H1 (cell line): ENCODE measurements at regions not wholly inside any gene's neighbourhood (a gene's known extent, or its start where the extent isn't known, plus 50 kb on each side); places are given as distances from the start of the nearest gene placed in this dataset.

Experiments
- CTCF ChIA-PET: fragments of 300-600 bp; sonication (Branson Sonifier 250); formaldehyde crosslinking; loops from one replicate; lab custom pipeline; 2021; ENCODE audit not compliant: partially characterized antibody; lab: Charles Lee
- POLR2A ChIA-PET: fragments of 300-600 bp; sonication (Branson Sonifier 250); formaldehyde crosslinking; loops from one replicate; lab custom pipeline; 2021; ENCODE audit warnings: inconsistent platforms; ENCODE audit not compliant: partially characterized antibody; lab: Charles Lee
- DNase-seq, 2 experiments: peaks; one replicate each; pipeline versions ENCODE4 v3.0.0 to v3.0.0-alpha.2; 2010 to 2022; ENCODE audit warnings: low spot score in 2 of 2, low read depth in 1 of 2, mixed read lengths in 1 of 2
- FAIRE-seq: peaks from 2 replicates; lab custom pipeline; 2011; peaks lifted over from hg19 to GRCh38; lab: Jason Lieb, UNC
- H2AFZ ChIP-seq: 2 replicates; pipeline ENCODE4 v1.8.1; 2012; ENCODE audit warnings: low read length, inconsistent platforms
- H2AK5ac ChIP-seq: 2 replicates; pipeline ENCODE4 v1.6.1; 2013; ENCODE audit warnings: low read depth, low read length
- H2BK120ac ChIP-seq: replicated peaks from 2 replicates; pipeline ENCODE3; 2013; ENCODE audit warnings: low read depth, low read length, inconsistent platforms
- H2BK12ac ChIP-seq: 2 replicates; pipeline ENCODE4 v1.6.1; 2013; ENCODE audit warnings: low read depth, low read length
- H2BK15ac ChIP-seq: 2 replicates; pipeline ENCODE4 v1.6.1; 2013; ENCODE audit warnings: low read length
- H2BK20ac ChIP-seq: 2 replicates; pipeline ENCODE4 v1.6.1; 2013; ENCODE audit warnings: low read length
- H2BK5ac ChIP-seq: 2 replicates; pipeline ENCODE4 v1.6.1; 2013; ENCODE audit warnings: low read depth, low read length
- H3K14ac ChIP-seq: 2 replicates; pipeline ENCODE4 v1.6.1; 2013; ENCODE audit warnings: inconsistent platforms; ENCODE audit not compliant: insufficient read length
- H3K18ac ChIP-seq: 2 replicates; pipeline ENCODE4 v1.6.1; 2013; ENCODE audit warnings: low read length; ENCODE audit errors: extremely low read depth
- H3K23ac ChIP-seq: 2 replicates; pipeline ENCODE4 v1.6.1; 2013; ENCODE audit warnings: inconsistent platforms; ENCODE audit not compliant: insufficient read length
- H3K23me2 ChIP-seq: 2 replicates; pipeline ENCODE4 v1.6.1; 2013; ENCODE audit warnings: low read depth, low read length
- H3K27ac ChIP-seq: 2 replicates; pipeline ENCODE4 v1.6.1; 2011; ENCODE audit warnings: low read depth, low read length, inconsistent platforms
- H3K27me3 ChIP-seq, 4 experiments: replicated peaks in 1 of 4; 1 replicate in 1 of 4; 2 replicates in 3 of 4; pipeline versions ENCODE4 v1.6.1 to v1.8.1; 2011 to 2013; ENCODE audit warnings: low read length in 3 of 4, mild to moderate bottlenecking in 3 of 4, inconsistent platforms in 2 of 4, mixed read lengths in 2 of 4, moderate library complexity in 1 of 4; ENCODE audit not compliant: control insufficient read depth in 3 of 4, insufficient read depth in 3 of 4; ENCODE audit errors: extremely low read depth in 1 of 4
- H3K36me3 ChIP-seq, 4 experiments: 2 replicates each; pipeline versions ENCODE4 v1.6.1 to v1.8.1; 2011 to 2013; ENCODE audit warnings: mild to moderate bottlenecking in 4 of 4, low read length in 3 of 4, moderate library complexity in 2 of 4, control low read depth in 1 of 4, inconsistent platforms in 1 of 4; ENCODE audit not compliant: insufficient read depth in 4 of 4, control insufficient read depth in 2 of 4
- H3K4ac ChIP-seq: replicated peaks from 2 replicates; pipeline ENCODE3; 2013; ENCODE audit warnings: low read length, low read depth, mixed read lengths, inconsistent platforms; ENCODE audit not compliant: insufficient read length
- H3K4me1 ChIP-seq, 4 experiments: replicated peaks in 1 of 4; 1 replicate in 1 of 4; 2 replicates in 3 of 4; pipeline versions ENCODE4 v1.6.1 to v1.8.1; 2011 to 2013; ENCODE audit warnings: low read length in 3 of 4, inconsistent platforms in 2 of 4, mixed read lengths in 1 of 4; ENCODE audit not compliant: insufficient read depth in 4 of 4, control insufficient read depth in 3 of 4
- H3K4me2 ChIP-seq, 2 experiments: 2 replicates each; pipeline versions ENCODE4 v1.6.1 to v1.8.1; 2011 to 2013; ENCODE audit warnings: low read depth in 2 of 2, low read length in 2 of 2, control low read depth in 1 of 2, inconsistent platforms in 1 of 2, mild to moderate bottlenecking in 1 of 2; ENCODE audit not compliant: insufficient read depth in 1 of 2
- H3K4me3 ChIP-seq, 4 experiments: fragments of 200-600, 300-600 bp in 1 of 4; sonication (generic), shearing (Covaris generic), sonication (Bioruptor Twin) in 1 of 4; 2 replicates each; pipeline versions ENCODE4 v1.5.1 to v1.8.1; 2011 to 2016; ENCODE audit warnings: low read length in 4 of 4, low read depth in 3 of 4, control low read depth in 2 of 4, inconsistent platforms in 2 of 4, mild to moderate bottlenecking in 2 of 4, mixed read lengths in 1 of 4, moderate library complexity in 1 of 4; ENCODE audit not compliant: insufficient read depth in 2 of 4; ENCODE audit errors: extremely low read depth in 1 of 4
- H3K56ac ChIP-seq: replicated peaks from 2 replicates; pipeline ENCODE3; 2013; ENCODE audit warnings: low read depth, mild to moderate bottlenecking, mixed read lengths, low read length, inconsistent platforms; ENCODE audit not compliant: insufficient read length
- H3K79me1 ChIP-seq: 2 replicates; pipeline ENCODE4 v1.6.1; 2013; ENCODE audit warnings: low read depth, low read length, control low read depth
- H3K79me2 ChIP-seq, 2 experiments: 2 replicates each; pipeline versions ENCODE4 v1.6.1 to v1.8.1; 2012 to 2013; ENCODE audit warnings: low read length in 2 of 2, mild to moderate bottlenecking in 2 of 2, inconsistent platforms in 1 of 2; ENCODE audit not compliant: insufficient read depth in 2 of 2, control insufficient read depth in 1 of 2
- H3K9ac ChIP-seq, 4 experiments: replicated peaks in 1 of 4; 1 replicate in 1 of 4; 2 replicates in 3 of 4; pipeline versions ENCODE4 v1.6.1 to v1.8.1; 2011 to 2013; ENCODE audit warnings: low read depth in 3 of 4, low read length in 3 of 4, control low read depth in 2 of 4, mild to moderate bottlenecking in 2 of 4, moderate library complexity in 2 of 4, inconsistent platforms in 1 of 4; ENCODE audit errors: extremely low read depth in 1 of 4
- H3K9me3 ChIP-seq, 2 experiments: 2 replicates each; pipeline versions ENCODE4 v1.6.1 to v1.8.1; 2012 to 2013; ENCODE audit warnings: mild to moderate bottlenecking in 2 of 2, moderate library complexity in 2 of 2, control low read depth in 1 of 2, inconsistent platforms in 1 of 2, low read depth in 1 of 2, low read length in 1 of 2, mixed read lengths in 1 of 2; ENCODE audit not compliant: insufficient read depth in 2 of 2
- H4K20me1 ChIP-seq, 2 experiments: replicated peaks in 1 of 2; 2 replicates each; pipeline versions ENCODE3 to v1.8.1; 2011 to 2013; ENCODE audit warnings: inconsistent platforms in 2 of 2, low read length in 2 of 2, mild to moderate bottlenecking in 1 of 2; ENCODE audit not compliant: insufficient read depth in 2 of 2, control insufficient read depth in 1 of 2
- H4K5ac ChIP-seq: 2 replicates; pipeline ENCODE4 v1.6.1; 2013; ENCODE audit warnings: low read length, low read depth, mixed read lengths, inconsistent platforms; ENCODE audit not compliant: insufficient read length
- H4K8ac ChIP-seq: 2 replicates; pipeline ENCODE4 v1.8.0; 2013; ENCODE audit warnings: mild to moderate bottlenecking, moderate library complexity, low read length, inconsistent platforms; ENCODE audit not compliant: insufficient read depth; ENCODE audit errors: extremely low read depth
- H4K91ac ChIP-seq: replicated peaks from 2 replicates; pipeline ENCODE3; 2013; ENCODE audit warnings: low read length, mixed read lengths, inconsistent platforms; ENCODE audit not compliant: insufficient read length
- BACH1 ChIP-seq: IDR thresholded peaks from 2 replicates; pipeline ENCODE4 v1.6.1; 2012; ENCODE audit warnings: low read length, improper control_type of control experiment
- BCL11A ChIP-seq, 2 experiments: IDR thresholded peaks; one replicate each; pipeline ENCODE4 v1.6.1; 2011; ENCODE audit warnings: low read depth in 2 of 2, low read length in 2 of 2, mild to moderate bottlenecking in 2 of 2
- HDAC6 ChIP-seq: IDR thresholded peaks from one replicate; pipeline ENCODE4 v1.7.1; 2012; ENCODE audit warnings: low read depth, mild to moderate bottlenecking, inconsistent platforms, low read length, moderate library complexity
- MAFK ChIP-seq: IDR thresholded peaks from 2 replicates; pipeline ENCODE4 v1.6.1; 2012; ENCODE audit warnings: low read depth, mild to moderate bottlenecking, improper control_type of control experiment, low read length
- POLR2A ChIP-seq, 2 experiments: IDR thresholded peaks; 1 replicate in 1 of 2; 2 replicates in 1 of 2; pipeline ENCODE4 v1.6.1; 2011; ENCODE audit warnings: low read depth in 2 of 2, low read length in 2 of 2, mild to moderate bottlenecking in 2 of 2; ENCODE audit errors: control extremely low read depth in 1 of 2
- SIRT6 ChIP-seq: IDR thresholded peaks from one replicate; pipeline ENCODE4 v1.7.1; 2012; ENCODE audit warnings: low read length, inconsistent platforms
- TAF7 ChIP-seq: optimal IDR thresholded peaks from 2 replicates; pipeline ENCODE3; 2011; ENCODE audit warnings: low read depth, mild to moderate bottlenecking, inconsistent platforms, low read length, moderate library complexity, borderline replicate concordance
- TEAD4 ChIP-seq: IDR thresholded peaks from 2 replicates; pipeline ENCODE4 v1.6.1; 2012; ENCODE audit warnings: low read depth, low read length, inconsistent platforms, mixed read lengths
- YY1 ChIP-seq: IDR thresholded peaks from 2 replicates; pipeline ENCODE4 v1.6.1; 2011; ENCODE audit warnings: low read depth, mild to moderate bottlenecking, low read length
- WGBS, 2 experiments: shearing (Covaris generic) in 1 of 2; methylation state at CpG; one replicate each; pipeline versions ENCODE4 v1.1.6 to v1.1.7; 2013 to 2015; ENCODE audit warnings: low lambda C conversion rate in 2 of 2, mixed read lengths in 2 of 2, inconsistent platforms in 1 of 2, low coverage in 1 of 2, missing lambda C conversion rate in 1 of 2; ENCODE audit not compliant: insufficient replicate concordance in 2 of 2, insufficient coverage in 1 of 2, insufficient read length in 1 of 2; ENCODE audit errors: extremely low coverage in 1 of 2, missing lambda C conversion rate in 1 of 2; 5-methylcytosine and 5-hydroxymethylcytosine counted together

DNA sequence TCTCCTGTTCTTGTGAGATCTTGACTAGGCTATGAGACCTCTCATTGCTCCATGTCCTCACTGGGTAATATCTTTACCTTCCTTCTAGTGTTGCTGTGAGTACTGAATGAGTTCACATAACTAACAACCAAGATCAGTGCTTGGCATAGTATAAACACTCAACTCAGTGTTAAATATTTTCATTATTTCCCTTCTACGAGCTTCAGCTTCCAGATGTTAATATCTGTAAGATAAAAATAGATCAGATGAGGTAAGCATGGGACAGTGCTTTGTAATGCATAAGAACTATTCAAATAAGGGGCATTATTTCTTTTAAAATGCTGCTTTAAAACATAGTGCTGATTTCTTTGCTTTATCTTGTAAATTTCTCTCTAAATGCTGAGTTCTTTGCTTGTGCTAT is 130.8 kb downstream of the DIPK2A start:
- Histone ChIP-seq H3K36me3 (no peaks in the 10 kb centered on the region), H3K79me2 (no peaks in the 10 kb centered on the region), H4K8ac (no peak overlapping the region), H3K14ac (no peak overlapping the region), H2BK20ac (peak overlapping the region; percentile 64; the same call in 1 of the 2 replicates), H3K27ac (no peak overlapping the region), H4K91ac (no peak overlapping the region), H3K9ac (no peak overlapping the region), H3K79me1 (no peaks in the 10 kb centered on the region), H3K4me2 (no peak overlapping the region), H2AFZ (no peak overlapping the region), H3K4ac (no peak overlapping the region), H4K5ac (no peak overlapping the region), H2AK5ac (no peak overlapping the region), H3K27me3 (no peaks in the 10 kb centered on the region; a peak in 1 of 7 replicates), H4K20me1 (no peaks in the 10 kb centered on the region), H2BK5ac (0 out of 2 replicates have a peak overlapping the region, but pooled peaks have one; percentile 74), H3K23me2 (no peaks in the 10 kb centered on the region), H3K9me3 (no peaks in the 10 kb centered on the region; a peak in 1 of 4 replicates), H2BK12ac (no peak overlapping the region; the same call in 1 of the 2 replicates), H3K4me3 (no peak overlapping the region), H3K56ac (no peak overlapping the region), H2BK120ac (peak overlapping the region; percentile 35), H3K23ac (no peak overlapping the region), H3K18ac (0 out of 2 replicates have a peak overlapping the region, but pooled peaks have one; percentile 48), H3K4me1 (peaks cover 0 to 6% (median 3%) of the 10 kb centered on the region in 4 experiments; a peak in 3 of 7 replicates), H2BK15ac (no peak overlapping the region)
- no peak for TF ChIP-seq POLR2A (IDR thresholded peaks at IDR 0.05; ENCODE audit: control extremely low read depth in 1 of 2, low read depth in 2 of 2, low read length in 2 of 2)
- no peak for TF ChIP-seq SIRT6
- no peak for TF ChIP-seq TEAD4
- TF ChIP-seq HDAC6, result no peak
- TF ChIP-seq MAFK, result no peak
- no peak for TF ChIP-seq BACH1
- no peak for TF ChIP-seq TAF7
- no peak for TF ChIP-seq BCL11A (IDR thresholded peaks at IDR 0.05; ENCODE audit: low read depth in 2 of 2, low read length in 2 of 2)
- TF ChIP-seq YY1, result no peak
- 55% methylated on average over 1 of the region's 1 CpG; no CpG with 5 or more reads in 1 of the 2 experiments for WGBS, 2 experiments
- POLR2A ChIA-PET, result no interaction called here
- no peak for FAIRE-seq
- no peak for DNase-seq
- CTCF ChIA-PET, result no interaction called here
